ENCODE measurements at regions not wholly inside any gene's neighbourhood (a gene's known extent, or its start where the extent isn't known, plus 50 kb on each side); places are given as distances from the start of the nearest gene placed in this dataset.
A peak's percentile ranks its signal among the peaks of the same experiment; 100 is the strongest.
"Not testable (repeated sequence)": the region's sequence is repeated elsewhere in the genome, so short reads cannot be mapped to it uniquely, and the experiment has no call there.

GRCh38 chr14:37985826-37986470 is 221.8 kb upstream of the SSTR1 start:
- DNase-seq (ENCODE audit: low read depth, low spot score) = peak; percentile 13

GRCh38 chr14:37988472-37988871 is 219.2 kb upstream of the SSTR1 start:
- DNase-seq (ENCODE audit: low read depth, low spot score) = no peak

- no peak for DNase-seq (ENCODE audit: low read depth, low spot score)
These were observed 216.7 kb upstream of the SSTR1 start for GRCh38 chr14:37991027-37991426.

- no peak for DNase-seq (ENCODE audit: low read depth, low spot score)
These were observed 215.2 kb upstream of the SSTR1 start for GRCh38 chr14:37992499-37992898.

GRCh38 chr14:37994846-37995372 is 212.8 kb upstream of the SSTR1 start:
- DNase-seq (ENCODE audit: low read depth, low spot score) = no peak

- DNase-seq (ENCODE audit: low read depth, low spot score) = no peak
These were observed 210.7 kb upstream of the SSTR1 start for GRCh38 chr14:37997017-37997416.

- no peak for DNase-seq (ENCODE audit: low read depth, low spot score)
These were observed 207.4 kb upstream of the SSTR1 start for GRCh38 chr14:38000340-38000739.

GRCh38 chr14:38001501-38001900 is 206.2 kb upstream of the SSTR1 start:
- no peak for DNase-seq (ENCODE audit: low read depth, low spot score)

- DNase-seq (ENCODE audit: low read depth, low spot score) = no peak
These were observed 203.7 kb upstream of the SSTR1 start for GRCh38 chr14:38003746-38004609.

- DNase-seq (ENCODE audit: low read depth, low spot score) = no peak
These were observed 203.2 kb upstream of the SSTR1 start for GRCh38 chr14:38004610-38004879.

GRCh38 chr14:38011156-38011555 is 196.5 kb upstream of the SSTR1 start:
- DNase-seq (ENCODE audit: low read depth, low spot score) = not testable (repeated sequence)

- no peak for DNase-seq (ENCODE audit: low read depth, low spot score)
These were observed 195.6 kb upstream of the SSTR1 start for GRCh38 chr14:38012056-38012455.

GRCh38 chr14:38016497-38016896 is 191.2 kb upstream of the SSTR1 start:
- no peak for DNase-seq (ENCODE audit: low read depth, low spot score)

GRCh38 chr14:38021861-38022260 is 185.8 kb upstream of the SSTR1 start:
- no peak for DNase-seq (ENCODE audit: low read depth, low spot score)

- DNase-seq (ENCODE audit: low read depth, low spot score) = no peak
These were observed 184.9 kb upstream of the SSTR1 start for GRCh38 chr14:38022775-38023174.

- no peak for DNase-seq (ENCODE audit: low read depth, low spot score)
These were observed 169.5 kb upstream of the SSTR1 start for GRCh38 chr14:38038171-38038570.

GRCh38 chr14:38038986-38039385 is 168.7 kb upstream of the SSTR1 start:
- no peak for DNase-seq (ENCODE audit: low read depth, low spot score)

GRCh38 chr14:38039496-38039895 is 168.2 kb upstream of the SSTR1 start:
- DNase-seq (ENCODE audit: low read depth, low spot score) = no peak

- DNase-seq (ENCODE audit: low read depth, low spot score) = no peak
These were observed 167.3 kb upstream of the SSTR1 start for GRCh38 chr14:38040411-38040810.

- peak; percentile 51 for DNase-seq (ENCODE audit: low read depth, low spot score)
These were observed 165.4 kb upstream of the SSTR1 start for GRCh38 chr14:38042322-38042721.

- DNase-seq (ENCODE audit: low read depth, low spot score) = no peak
These were observed 163.0 kb upstream of the SSTR1 start for GRCh38 chr14:38044710-38045109.

- DNase-seq (ENCODE audit: low read depth, low spot score) = no peak
These were observed 162.2 kb upstream of the SSTR1 start for GRCh38 chr14:38045461-38045860.

- DNase-seq (ENCODE audit: low read depth, low spot score) = no peak
These were observed 161.5 kb upstream of the SSTR1 start for GRCh38 chr14:38046160-38046559.

Measured in astrocyte of the hippocampus (primary cell).